ENCODE measurements at regions not wholly inside any gene's neighbourhood (a gene's known extent, or its start where the extent isn't known, plus 50 kb on each side); places are given as distances from the start of the nearest gene placed in this dataset.
A peak's percentile ranks its signal among the peaks of the same experiment; 100 is the strongest.

DNA sequence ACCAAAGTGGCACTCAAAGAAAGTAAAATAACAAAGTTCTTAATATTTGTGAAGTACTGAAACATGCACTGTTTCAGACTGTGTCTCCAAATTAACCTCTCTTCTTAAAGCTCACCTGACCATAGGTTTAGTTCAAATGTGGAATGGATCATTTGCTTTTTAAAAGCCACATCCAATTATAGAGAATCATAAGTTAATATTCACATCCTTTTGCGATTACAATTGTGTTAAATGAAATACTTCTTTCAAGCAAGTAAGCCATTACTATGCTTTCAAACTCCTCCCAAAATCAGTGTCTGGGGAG, 95.3 kb upstream of the PTPN13 start:
- H3K27ac ChIP-seq = no peak overlapping the region
- H3K4me3 ChIP-seq = no peak overlapping the region
- H3K27me3 ChIP-seq = no peaks in the 10 kb centered on the region
- peaks cover 0 to 17% of the 10 kb centered on the region in 2 donors for H3K4me1 ChIP-seq
- TF ChIP-seq, protein P1, sequence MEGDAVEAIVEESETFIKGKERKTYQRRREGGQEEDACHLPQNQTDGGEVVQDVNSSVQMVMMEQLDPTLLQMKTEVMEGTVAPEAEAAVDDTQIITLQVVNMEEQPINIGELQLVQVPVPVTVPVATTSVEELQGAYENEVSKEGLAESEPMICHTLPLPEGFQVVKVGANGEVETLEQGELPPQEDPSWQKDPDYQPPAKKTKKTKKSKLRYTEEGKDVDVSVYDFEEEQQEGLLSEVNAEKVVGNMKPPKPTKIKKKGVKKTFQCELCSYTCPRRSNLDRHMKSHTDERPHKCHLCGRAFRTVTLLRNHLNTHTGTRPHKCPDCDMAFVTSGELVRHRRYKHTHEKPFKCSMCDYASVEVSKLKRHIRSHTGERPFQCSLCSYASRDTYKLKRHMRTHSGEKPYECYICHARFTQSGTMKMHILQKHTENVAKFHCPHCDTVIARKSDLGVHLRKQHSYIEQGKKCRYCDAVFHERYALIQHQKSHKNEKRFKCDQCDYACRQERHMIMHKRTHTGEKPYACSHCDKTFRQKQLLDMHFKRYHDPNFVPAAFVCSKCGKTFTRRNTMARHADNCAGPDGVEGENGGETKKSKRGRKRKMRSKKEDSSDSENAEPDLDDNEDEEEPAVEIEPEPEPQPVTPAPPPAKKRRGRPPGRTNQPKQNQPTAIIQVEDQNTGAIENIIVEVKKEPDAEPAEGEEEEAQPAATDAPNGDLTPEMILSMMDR (IDR thresholded peaks at IDR 0.05) = peak; percentile 0 to 22
- DNase-seq = no peak
- no peaks in the 10 kb centered on the region for H3K9me3 ChIP-seq
- no peak for ATAC-seq
- H3K36me3 ChIP-seq = no peaks in the 10 kb centered on the region
- intact Hi-C loops (cut with DNase I) = loop anchor here in 1 of 2 donors (5.0 kb wide), 1 partner anchor 398 kb away; no protein-coding TSS in a partner anchor

DNA sequence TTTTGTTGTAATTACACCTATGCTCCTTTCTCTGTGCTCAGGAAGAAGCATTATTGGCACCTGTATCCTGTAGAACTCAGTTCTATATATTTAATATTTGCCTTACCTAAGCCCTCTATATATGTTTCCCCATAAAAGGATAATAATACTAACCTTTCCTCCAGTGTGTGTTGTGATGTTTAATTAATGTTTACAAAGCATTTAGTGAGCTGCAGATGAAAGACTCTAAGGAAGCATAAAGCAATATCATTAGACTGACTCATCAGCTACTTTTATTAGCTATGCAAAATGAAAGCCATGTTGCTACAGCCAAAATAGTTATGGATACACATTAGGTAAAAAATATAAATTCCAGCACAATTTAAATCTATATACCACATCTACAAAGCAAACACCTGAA, 93.6 kb upstream of the PTPN13 start:
- no peak for DNase-seq
- H3K27ac ChIP-seq = no peak overlapping the region
- no peaks in the 10 kb centered on the region for H3K27me3 ChIP-seq
- TF ChIP-seq, protein P1 (IDR thresholded peaks at IDR 0.05) = no peak
- no peak overlapping the region for H3K4me3 ChIP-seq
- H3K36me3 ChIP-seq = no peaks in the 10 kb centered on the region
- intact Hi-C loops (cut with DNase I) = no loop called here
- H3K9me3 ChIP-seq = no peaks in the 10 kb centered on the region
- peaks cover 0 to 17% of the 10 kb centered on the region in 2 donors for H3K4me1 ChIP-seq
- ATAC-seq = no peak

DNA sequence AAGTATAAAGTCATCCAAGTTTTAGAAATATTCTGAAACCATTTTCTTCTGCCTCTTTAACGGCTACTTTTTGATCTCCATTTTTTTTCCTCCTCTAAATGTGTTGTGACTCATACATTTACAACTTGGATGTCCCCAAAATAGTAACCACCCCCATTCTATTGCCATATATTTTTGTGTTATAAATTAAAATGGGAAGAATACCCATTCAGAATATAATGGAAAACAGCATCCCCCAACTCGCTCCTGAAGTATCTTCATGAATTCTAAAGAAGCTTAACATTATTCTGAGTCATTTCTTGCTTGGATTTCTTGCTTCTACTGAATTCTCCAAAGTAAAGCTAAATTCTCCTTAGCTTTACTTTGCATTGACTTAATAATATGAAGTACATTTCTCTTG, 92.0 kb upstream of the PTPN13 start:
- DNase-seq (no peak), ATAC-seq (no peak)
- TF ChIP-seq, protein P1 (IDR thresholded peaks at IDR 0.05) = no peak
- Histone ChIP-seq H3K27ac (no peak overlapping the region), H3K4me1 (peaks cover 0 to 13% of the 10 kb centered on the region in 2 donors), H3K4me3 (no peak overlapping the region), H3K36me3 (no peaks in the 10 kb centered on the region), H3K9me3 (no peaks in the 10 kb centered on the region), H3K27me3 (no peaks in the 10 kb centered on the region)
- intact Hi-C loops (cut with DNase I) = no loop called here

DNA sequence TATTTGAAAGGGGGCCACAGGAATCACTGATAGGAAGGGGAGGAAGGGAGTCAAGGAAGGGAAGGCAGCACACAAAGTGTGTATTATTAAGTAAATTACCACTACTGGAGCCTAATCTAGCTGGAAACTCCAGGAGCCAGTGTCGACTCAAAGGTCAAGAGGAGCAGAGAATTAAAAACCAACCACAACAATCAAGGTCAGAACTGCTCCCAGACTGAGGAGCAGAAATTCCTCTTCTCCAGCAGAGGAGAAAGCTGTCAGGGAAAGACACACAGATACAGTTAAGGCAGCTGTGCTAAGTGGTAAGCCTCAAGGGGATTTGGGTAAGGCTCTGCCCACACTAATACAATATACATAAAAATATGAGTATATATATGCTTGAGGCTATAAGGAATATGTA, 87.5 kb upstream of the PTPN13 start:
- no peaks in the 10 kb centered on the region for H3K36me3 ChIP-seq
- TF ChIP-seq, protein P1 (IDR thresholded peaks at IDR 0.05) = no peak
- H3K27me3 ChIP-seq = no peaks in the 10 kb centered on the region
- ATAC-seq (peak; percentile 24), DNase-seq (no peak)
- intact Hi-C loops (cut with DNase I) = no loop called here
- H3K27ac ChIP-seq = no peak overlapping the region
- H3K4me3 ChIP-seq = no peak overlapping the region
- H3K4me1 ChIP-seq = peaks cover 0 to 8% of the 10 kb centered on the region in 2 donors
- H3K9me3 ChIP-seq = no peaks in the 10 kb centered on the region

DNA sequence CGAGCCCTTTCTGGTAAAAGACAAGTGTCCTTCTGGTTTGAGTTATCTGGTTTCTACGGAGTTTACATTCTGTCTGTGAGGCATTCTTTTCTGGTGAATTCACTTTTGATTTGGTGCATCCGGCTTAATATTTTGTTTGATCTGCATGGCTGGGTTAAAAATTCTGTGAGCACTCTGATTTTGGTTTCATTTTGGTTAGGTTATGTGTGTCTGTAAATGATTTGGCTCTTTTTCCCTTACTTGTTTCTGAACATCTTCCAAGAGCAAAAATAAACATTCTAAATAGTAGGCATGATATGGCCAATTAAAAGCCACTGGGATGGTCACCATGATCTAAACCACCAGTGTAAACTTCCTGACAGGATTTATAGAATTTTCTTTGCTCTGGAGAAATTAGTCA, 85.7 kb upstream of the PTPN13 start:
- Histone ChIP-seq H3K4me1 (peaks cover 0 to 8% of the 10 kb centered on the region in 2 donors), H3K4me3 (peak overlapping the region in 1 of 2 donors; percentile 5), H3K27me3 (no peaks in the 10 kb centered on the region), H3K27ac (peak overlapping the region; percentile 19 to 35), H3K9me3 (no peaks in the 10 kb centered on the region), H3K36me3 (no peaks in the 10 kb centered on the region)
- DNase-seq = no peak
- TF ChIP-seq, protein P1 (IDR thresholded peaks at IDR 0.05) = no peak
- peak; percentile 31 for ATAC-seq
- intact Hi-C loops (cut with DNase I) = no loop called here
